ENCODE measurements at regions not wholly inside any gene's neighbourhood (a gene's known extent, or its start where the extent isn't known, plus 50 kb on each side); places are given as distances from the start of the nearest gene placed in this dataset.
"Not testable (repeated sequence)": the region's sequence is repeated elsewhere in the genome, so short reads cannot be mapped to it uniquely, and the experiment has no call there.

DNA sequence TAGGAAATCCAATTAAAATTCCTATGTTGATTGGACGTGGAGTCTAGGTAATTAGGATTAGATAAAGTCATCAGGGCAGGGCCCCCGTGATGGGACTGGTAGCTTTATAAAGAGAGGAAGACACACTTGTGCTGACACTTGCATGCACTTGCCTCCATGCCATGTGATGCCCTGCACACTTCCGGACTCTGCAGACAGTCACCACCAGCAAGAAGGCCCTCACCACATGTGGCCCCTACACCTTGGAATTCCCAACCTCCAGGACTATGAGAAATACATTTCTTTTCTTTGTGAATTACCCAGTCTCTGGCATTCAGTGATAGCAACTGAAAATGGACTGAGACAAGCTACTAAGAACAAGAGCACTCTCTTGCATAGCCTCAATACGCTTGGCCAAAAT lies 90.6 kb downstream of the CRYGS start:
- FAIRE-seq: no peak

- FAIRE-seq: no peak
These were observed 90.5 kb upstream of the DGKG start for GRCh38 chr3:186452517-186452916.

- no peak for FAIRE-seq
These were observed 89.3 kb upstream of the DGKG start for GRCh38 chr3:186451371-186451770.

GRCh38 chr3:186444974-186445373 lies 82.9 kb upstream of the DGKG start:
- no peak for FAIRE-seq

DNA sequence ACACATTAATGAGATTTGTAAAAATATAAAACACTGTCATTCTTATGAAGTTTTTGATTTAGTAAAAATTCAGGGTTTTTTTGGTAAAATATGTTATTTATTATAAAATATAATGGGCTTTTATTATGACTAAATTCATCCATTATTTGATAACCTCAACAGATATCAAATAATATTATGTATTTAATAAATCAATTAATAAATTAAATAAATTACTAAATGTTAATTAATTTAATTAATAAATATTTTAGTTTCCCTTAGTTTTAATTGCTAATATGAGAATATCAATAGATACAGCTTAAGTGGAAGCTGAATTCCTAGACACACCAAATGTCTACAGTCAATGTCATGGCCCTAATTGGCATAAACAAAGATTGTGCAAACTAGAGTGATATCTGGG lies 82.3 kb upstream of the DGKG start:
- peak; percentile 55 for FAIRE-seq

- FAIRE-seq: not testable (repeated sequence)
These were observed 80.9 kb upstream of the DGKG start for GRCh38 chr3:186442979-186443378.

- no peak for FAIRE-seq
These were observed 80.1 kb upstream of the DGKG start for GRCh38 chr3:186442162-186442561.

DNA sequence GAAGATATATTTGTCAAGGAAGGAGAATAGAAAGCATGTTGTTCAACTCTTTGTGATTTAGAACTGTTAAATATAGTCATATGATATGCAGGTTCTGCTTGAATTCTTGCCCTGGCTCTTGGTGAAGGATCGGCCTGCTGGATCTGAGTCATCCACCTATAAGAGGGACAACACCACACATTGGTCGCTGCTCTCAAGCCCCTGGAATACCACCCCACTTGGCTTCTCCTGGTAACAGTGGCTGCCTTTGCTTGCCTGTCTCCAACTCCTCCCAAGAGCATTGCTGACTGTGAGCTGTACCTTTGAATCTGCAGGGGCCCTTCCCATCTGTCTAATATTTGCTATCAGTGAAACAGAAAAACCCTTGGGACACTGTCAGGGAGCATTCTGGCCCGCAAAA lies 78.9 kb upstream of the DGKG start:
- FAIRE-seq: no peak

- no peak for FAIRE-seq
These were observed 77.7 kb upstream of the DGKG start for GRCh38 chr3:186439725-186440124.

- not testable (repeated sequence) for FAIRE-seq
These were observed 73.3 kb upstream of the DGKG start for GRCh38 chr3:186435332-186435731.

DNA sequence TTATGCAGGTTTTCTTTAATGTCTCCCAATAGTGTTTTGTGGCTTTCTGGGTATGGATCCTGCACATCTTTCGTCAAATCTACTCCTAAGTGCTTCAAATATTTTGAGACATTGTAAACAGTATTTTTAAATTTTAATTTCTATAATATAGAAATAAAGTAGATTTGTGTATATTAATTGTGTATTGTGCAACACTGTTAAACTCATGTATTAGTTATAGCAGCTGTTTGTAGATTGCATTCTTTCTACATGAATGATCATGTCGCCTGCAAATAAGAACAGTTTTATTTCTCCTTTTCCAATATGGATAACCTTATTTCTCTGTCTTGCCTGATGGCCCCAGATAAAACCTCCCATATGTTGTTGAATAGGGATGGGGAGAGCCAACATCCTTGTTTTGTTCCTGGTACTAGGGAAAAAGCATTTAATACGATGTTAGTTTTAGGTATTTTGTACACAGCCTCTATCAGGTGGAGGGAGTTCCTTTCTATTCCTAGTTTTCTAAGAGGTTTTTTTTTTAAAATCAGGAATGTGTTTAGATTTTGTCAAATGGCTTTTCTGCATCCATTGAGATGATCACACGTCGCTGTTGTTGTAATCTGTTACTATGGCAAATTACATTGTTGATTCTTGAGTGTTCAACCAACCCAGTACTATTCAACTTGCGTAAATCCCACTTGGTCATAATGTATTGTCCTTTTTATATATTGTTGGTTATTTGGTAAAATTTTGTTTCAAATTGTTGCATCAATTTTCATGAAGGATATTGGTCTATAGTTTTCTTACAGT lies 71.1 kb upstream of the DGKG start:
- no peak for FAIRE-seq

GRCh38 chr3:186432189-186432588 lies 70.2 kb upstream of the DGKG start:
- FAIRE-seq: no peak

DNA sequence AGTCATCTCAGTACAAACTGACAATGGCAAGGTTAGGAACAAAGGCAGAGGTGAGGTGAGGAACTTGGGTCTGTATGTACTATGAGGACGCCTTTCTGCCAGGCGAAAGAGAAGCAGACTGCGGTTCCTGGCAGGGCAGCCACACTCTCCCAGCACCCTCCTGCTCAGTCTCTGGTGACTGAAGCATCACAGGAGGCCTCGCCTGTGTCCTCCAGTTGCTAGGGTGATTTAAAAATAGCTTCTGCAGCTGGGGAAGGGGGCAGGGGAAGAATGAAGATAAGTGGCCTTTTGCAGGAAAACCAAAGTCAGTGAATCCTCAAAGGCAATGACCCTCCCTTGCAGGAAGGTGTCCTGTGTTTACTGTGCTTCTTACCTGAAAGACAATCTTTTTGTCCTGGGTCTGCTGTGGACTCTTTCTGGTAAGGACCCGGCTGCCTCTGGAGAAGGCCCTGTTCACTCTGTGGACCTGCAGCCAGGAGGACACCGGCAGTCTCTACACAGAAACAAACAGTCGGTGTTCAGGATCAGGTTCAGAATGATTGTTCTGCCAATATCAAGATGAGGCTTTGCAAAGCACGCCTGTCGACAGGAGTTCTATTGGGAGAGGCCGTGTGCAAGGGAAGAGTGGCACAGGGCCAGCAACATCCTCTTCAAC lies 65.7 kb upstream of the DGKG start:
- FAIRE-seq: no peak

GRCh38 chr3:186425788-186426730 lies 64.0 kb upstream of the DGKG start:
- FAIRE-seq: no peak

- no peak for FAIRE-seq
These were observed 59.9 kb upstream of the DGKG start for GRCh38 chr3:186421946-186422345.

- FAIRE-seq: no peak
These were observed 56.7 kb upstream of the DGKG start for GRCh38 chr3:186418671-186419145.

DNA sequence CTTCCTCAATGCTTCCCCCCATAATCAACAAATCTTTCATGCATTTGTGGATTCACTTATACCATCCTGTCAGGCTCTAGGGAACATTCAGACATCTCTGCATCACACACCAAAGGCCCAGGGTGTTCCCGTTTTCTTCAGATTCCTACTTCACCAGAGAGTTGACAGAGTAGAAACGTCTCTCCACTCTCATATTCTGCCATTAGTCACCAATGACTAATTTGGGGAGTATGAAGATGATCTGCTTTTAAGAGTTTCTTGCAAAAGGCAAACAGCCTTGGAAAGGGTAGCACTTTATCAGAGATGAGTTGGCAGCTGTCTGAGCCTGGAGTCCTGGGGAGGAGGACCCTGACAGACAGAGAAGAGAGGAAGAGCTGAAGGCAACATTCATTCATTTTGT lies 55.8 kb upstream of the DGKG start:
- no peak for FAIRE-seq

DNA sequence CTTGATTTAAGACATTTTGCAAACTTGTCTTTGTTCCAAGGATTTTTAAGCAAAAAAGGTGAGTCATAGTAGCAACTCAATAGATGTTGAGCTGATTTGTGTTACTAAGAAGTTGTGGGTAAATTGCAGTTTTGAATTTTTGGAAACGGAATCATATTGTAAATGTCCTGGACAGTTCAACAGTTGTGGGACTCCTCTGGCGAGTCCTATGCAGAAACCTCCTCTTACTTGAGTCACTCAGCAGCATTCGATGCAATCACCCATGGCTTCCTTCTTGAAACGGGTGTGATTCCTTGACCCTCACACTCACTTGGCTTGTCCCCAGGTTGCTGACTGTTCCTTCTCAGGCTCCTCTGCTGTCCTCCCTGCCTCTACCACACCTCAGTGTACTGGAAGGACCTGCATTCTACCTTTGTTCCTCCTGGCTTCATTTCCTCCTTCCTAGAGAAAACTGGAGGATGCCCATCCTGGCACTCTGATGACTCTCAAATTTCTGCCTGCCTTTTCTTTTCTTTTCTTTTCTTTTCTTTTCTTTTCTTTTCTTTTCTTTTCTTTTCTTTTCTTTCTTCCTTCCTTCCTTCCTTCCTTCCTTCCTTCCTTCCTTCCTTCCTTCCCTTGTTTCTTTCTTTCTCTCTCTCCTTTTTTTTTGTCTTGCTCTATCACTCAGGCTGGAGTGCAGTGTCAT lies 52.8 kb upstream of the DGKG start:
- FAIRE-seq: no peak

DNA sequence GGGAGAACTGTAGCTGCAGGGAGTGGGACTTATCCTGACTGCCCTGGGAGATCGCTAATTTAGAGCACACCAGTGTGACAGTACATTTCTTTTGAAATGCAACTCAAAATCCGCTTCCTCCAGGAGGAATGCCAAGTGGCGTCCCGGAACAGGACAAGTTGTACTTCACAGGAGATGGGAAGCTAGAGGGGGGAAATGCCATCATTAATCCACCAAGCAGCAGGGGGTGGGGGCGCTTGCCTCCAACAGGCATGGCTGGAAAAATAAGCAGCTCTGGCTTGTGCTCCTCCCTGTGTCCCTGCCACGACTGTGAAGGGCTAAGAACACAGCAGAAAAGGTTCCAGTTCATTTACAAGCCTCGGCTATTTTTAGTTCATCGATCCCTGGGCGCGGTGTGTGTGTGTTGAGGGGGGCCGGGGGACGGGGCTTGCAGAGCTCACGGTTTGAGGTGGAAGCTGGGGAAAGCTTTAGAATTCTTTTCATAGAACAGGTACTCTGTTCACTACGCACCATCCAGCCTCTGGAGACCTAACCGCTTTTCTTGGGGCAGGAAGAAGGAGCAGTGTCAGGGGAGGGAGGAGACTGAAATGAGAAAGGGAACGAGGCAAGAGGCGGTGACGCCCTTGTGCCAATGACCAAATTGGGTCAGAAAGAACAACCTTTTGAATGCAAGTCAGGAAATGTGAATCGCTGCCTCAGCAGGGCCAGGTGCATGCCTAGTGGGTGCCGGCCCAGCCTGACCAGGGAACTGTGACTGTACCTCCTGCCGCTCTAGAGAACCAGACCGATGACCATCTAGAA lies 51.8 kb upstream of the DGKG start:
- no peak for FAIRE-seq

DNA sequence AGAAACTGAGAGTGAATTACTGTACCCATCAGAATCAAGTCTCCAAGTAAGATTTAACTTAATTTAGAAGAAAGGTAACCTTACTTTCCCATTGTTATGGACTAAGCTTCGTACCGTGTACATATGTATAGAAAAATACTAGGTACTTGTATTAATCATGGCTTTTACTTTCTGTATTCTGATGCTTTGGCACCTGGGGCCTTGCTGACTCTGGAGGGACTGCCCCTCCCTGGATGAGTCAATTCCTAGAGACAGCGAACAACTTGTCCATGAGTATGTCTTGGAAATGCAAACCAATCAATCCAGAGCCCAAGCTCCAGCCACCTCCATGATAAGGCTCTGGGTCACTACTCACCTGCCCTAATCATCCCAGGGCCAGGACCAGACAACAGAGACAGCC lies 50.0 kb upstream of the DGKG start:
- FAIRE-seq: no peak

Measured in TTC549 (cell line).